H1 (cell line): ENCODE measurements at regions not wholly inside any gene's neighbourhood (a gene's known extent, or its start where the extent isn't known, plus 50 kb on each side); places are given as distances from the start of the nearest gene placed in this dataset.

Experiments
- CHD2 ChIP-seq: IDR thresholded peaks from 2 replicates; pipeline ENCODE4 v1.6.1; 2012; ENCODE audit warnings: low read length, improper control_type of control experiment
- CREB1 ChIP-seq: IDR thresholded peaks from 2 replicates; pipeline ENCODE4 v1.6.1; 2012; ENCODE audit warnings: inconsistent platforms
- MAFK ChIP-seq: IDR thresholded peaks from 2 replicates; pipeline ENCODE4 v1.6.1; 2012; ENCODE audit warnings: low read depth, mild to moderate bottlenecking, improper control_type of control experiment, low read length
- POU5F1 ChIP-seq: IDR thresholded peaks from 2 replicates; pipeline ENCODE4 v1.6.1; 2011; ENCODE audit warnings: low read depth, mild to moderate bottlenecking, low read length, moderate library complexity
- USF2 ChIP-seq: IDR thresholded peaks from 2 replicates; pipeline ENCODE4 v1.6.1; 2011; ENCODE audit warnings: low read length, improper control_type of control experiment
- TF ChIP-seq, protein P1 (sequence below): fragments of 300-600 bp; sonication (generic); IDR thresholded peaks from 2 replicates; pipeline ENCODE4 v1.7.1; 2012; ENCODE audit warnings: low read length, moderate library complexity, mild to moderate bottlenecking, inconsistent platforms; ENCODE audit not compliant: insufficient replicate concordance

- TF ChIP-seq, protein P1, sequence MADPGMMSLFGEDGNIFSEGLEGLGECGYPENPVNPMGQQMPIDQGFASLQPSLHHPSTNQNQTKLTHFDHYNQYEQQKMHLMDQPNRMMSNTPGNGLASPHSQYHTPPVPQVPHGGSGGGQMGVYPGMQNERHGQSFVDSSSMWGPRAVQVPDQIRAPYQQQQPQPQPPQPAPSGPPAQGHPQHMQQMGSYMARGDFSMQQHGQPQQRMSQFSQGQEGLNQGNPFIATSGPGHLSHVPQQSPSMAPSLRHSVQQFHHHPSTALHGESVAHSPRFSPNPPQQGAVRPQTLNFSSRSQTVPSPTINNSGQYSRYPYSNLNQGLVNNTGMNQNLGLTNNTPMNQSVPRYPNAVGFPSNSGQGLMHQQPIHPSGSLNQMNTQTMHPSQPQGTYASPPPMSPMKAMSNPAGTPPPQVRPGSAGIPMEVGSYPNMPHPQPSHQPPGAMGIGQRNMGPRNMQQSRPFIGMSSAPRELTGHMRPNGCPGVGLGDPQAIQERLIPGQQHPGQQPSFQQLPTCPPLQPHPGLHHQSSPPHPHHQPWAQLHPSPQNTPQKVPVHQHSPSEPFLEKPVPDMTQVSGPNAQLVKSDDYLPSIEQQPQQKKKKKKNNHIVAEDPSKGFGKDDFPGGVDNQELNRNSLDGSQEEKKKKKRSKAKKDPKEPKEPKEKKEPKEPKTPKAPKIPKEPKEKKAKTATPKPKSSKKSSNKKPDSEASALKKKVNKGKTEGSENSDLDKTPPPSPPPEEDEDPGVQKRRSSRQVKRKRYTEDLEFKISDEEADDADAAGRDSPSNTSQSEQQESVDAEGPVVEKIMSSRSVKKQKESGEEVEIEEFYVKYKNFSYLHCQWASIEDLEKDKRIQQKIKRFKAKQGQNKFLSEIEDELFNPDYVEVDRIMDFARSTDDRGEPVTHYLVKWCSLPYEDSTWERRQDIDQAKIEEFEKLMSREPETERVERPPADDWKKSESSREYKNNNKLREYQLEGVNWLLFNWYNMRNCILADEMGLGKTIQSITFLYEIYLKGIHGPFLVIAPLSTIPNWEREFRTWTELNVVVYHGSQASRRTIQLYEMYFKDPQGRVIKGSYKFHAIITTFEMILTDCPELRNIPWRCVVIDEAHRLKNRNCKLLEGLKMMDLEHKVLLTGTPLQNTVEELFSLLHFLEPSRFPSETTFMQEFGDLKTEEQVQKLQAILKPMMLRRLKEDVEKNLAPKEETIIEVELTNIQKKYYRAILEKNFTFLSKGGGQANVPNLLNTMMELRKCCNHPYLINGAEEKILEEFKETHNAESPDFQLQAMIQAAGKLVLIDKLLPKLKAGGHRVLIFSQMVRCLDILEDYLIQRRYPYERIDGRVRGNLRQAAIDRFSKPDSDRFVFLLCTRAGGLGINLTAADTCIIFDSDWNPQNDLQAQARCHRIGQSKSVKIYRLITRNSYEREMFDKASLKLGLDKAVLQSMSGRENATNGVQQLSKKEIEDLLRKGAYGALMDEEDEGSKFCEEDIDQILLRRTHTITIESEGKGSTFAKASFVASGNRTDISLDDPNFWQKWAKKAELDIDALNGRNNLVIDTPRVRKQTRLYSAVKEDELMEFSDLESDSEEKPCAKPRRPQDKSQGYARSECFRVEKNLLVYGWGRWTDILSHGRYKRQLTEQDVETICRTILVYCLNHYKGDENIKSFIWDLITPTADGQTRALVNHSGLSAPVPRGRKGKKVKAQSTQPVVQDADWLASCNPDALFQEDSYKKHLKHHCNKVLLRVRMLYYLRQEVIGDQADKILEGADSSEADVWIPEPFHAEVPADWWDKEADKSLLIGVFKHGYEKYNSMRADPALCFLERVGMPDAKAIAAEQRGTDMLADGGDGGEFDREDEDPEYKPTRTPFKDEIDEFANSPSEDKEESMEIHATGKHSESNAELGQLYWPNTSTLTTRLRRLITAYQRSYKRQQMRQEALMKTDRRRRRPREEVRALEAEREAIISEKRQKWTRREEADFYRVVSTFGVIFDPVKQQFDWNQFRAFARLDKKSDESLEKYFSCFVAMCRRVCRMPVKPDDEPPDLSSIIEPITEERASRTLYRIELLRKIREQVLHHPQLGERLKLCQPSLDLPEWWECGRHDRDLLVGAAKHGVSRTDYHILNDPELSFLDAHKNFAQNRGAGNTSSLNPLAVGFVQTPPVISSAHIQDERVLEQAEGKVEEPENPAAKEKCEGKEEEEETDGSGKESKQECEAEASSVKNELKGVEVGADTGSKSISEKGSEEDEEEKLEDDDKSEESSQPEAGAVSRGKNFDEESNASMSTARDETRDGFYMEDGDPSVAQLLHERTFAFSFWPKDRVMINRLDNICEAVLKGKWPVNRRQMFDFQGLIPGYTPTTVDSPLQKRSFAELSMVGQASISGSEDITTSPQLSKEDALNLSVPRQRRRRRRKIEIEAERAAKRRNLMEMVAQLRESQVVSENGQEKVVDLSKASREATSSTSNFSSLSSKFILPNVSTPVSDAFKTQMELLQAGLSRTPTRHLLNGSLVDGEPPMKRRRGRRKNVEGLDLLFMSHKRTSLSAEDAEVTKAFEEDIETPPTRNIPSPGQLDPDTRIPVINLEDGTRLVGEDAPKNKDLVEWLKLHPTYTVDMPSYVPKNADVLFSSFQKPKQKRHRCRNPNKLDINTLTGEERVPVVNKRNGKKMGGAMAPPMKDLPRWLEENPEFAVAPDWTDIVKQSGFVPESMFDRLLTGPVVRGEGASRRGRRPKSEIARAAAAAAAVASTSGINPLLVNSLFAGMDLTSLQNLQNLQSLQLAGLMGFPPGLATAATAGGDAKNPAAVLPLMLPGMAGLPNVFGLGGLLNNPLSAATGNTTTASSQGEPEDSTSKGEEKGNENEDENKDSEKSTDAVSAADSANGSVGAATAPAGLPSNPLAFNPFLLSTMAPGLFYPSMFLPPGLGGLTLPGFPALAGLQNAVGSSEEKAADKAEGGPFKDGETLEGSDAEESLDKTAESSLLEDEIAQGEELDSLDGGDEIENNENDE: no peak
- TF ChIP-seq CREB1: no peak
- TF ChIP-seq MAFK: no peak
- no peak for TF ChIP-seq POU5F1
- no peak for TF ChIP-seq USF2
- no peak for TF ChIP-seq CHD2
Observed at GRCh38 chr18:64444819-64445218, 295.9 kb upstream of the LINC00305 start (continued).
